Neural progenitor cell (in vitro differentiated cells): ENCODE measurements at regions not wholly inside any gene's neighbourhood (a gene's known extent, or its start where the extent isn't known, plus 50 kb on each side); places are given as distances from the start of the nearest gene placed in this dataset.

Experiments used
- DNase-seq: peaks from one replicate; pipeline ENCODE4 v3.0.0-alpha.2; 2016; ENCODE audit warnings: low spot score
- H2AFZ ChIP-seq: fragments of 200-600 bp; sonication (generic); replicated peaks from 2 replicates; pipeline ENCODE4 v1.6.1; 2016; ENCODE audit warnings: antibody characterized with exemption
- H3F3A ChIP-seq: fragments of 200-600 bp; sonication (generic); 2 replicates; pipeline ENCODE4 v1.6.1; 2016; ENCODE audit warnings: antibody characterized with exemption, low read depth
- H3K27ac ChIP-seq: fragments of 200-600 bp; sonication (generic); 2 replicates; pipeline ENCODE4 v1.5.1; 2016; ENCODE audit warnings: mild to moderate bottlenecking
- H3K27me3 ChIP-seq: fragments of 200-600 bp; sonication (generic); 2 replicates; pipeline ENCODE4 v1.6.1; 2016; ENCODE audit warnings: mild to moderate bottlenecking, moderate library complexity
- H3K36me3 ChIP-seq: fragments of 200-600 bp; sonication (generic); 2 replicates; pipeline ENCODE4 v1.5.1; 2016
- H3K4me1 ChIP-seq: fragments of 200-600 bp; sonication (generic); 2 replicates; pipeline ENCODE4 v1.6.1; 2016; ENCODE audit warnings: mixed run types
- H3K4me2 ChIP-seq: fragments of 200-600 bp; sonication (generic); 2 replicates; pipeline ENCODE4 v1.6.1; 2016
- H3K4me3 ChIP-seq: fragments of 200-600 bp; sonication (generic); 2 replicates; pipeline ENCODE4 v1.5.1; 2016
- H3K79me2 ChIP-seq: fragments of 200-600 bp; sonication (generic); 2 replicates; pipeline ENCODE4 v1.6.1; 2016; ENCODE audit warnings: low read depth
- H3K9ac ChIP-seq: fragments of 200-600 bp; sonication (generic); 2 replicates; pipeline ENCODE4 v1.6.1; 2016
- H3K9me3 ChIP-seq: fragments of 200-600 bp; sonication (generic); 2 replicates; pipeline ENCODE4 v1.5.1; 2016; ENCODE audit warnings: low read depth
- H4K20me1 ChIP-seq: fragments of 200-600 bp; sonication (generic); 2 replicates; pipeline ENCODE4 v1.6.1; 2016; ENCODE audit warnings: low read depth
- H3K27ac Mint-ChIP-seq: 3 replicates; pipeline ENCODE4 v1.8.0; 2021; ENCODE audit warnings: mixed read lengths
- H3K27me3 Mint-ChIP-seq: 2 replicates; pipeline ENCODE4 v1.8.0; 2022; ENCODE audit warnings: low read depth, mild to moderate bottlenecking, inconsistent platforms, moderate library complexity, mixed read lengths; ENCODE audit not compliant: insufficient read depth
- H3K36me3 Mint-ChIP-seq: 3 replicates; pipeline ENCODE4 v1.8.0; 2021; ENCODE audit warnings: mixed read lengths
- H3K4me1 Mint-ChIP-seq: 3 replicates; pipeline ENCODE4 v1.8.0; 2021; ENCODE audit warnings: mixed read lengths
- H3K4me3 Mint-ChIP-seq: 3 replicates; pipeline ENCODE4 v1.8.0; 2021; ENCODE audit warnings: mild to moderate bottlenecking, moderate library complexity, mixed read lengths
- H3K9me3 Mint-ChIP-seq: 3 replicates; pipeline ENCODE4 v1.8.0; 2020; ENCODE audit warnings: mixed read lengths
- CTCF ChIP-seq: fragments of 200-600 bp; sonication (generic); IDR thresholded peaks from 2 replicates; pipeline ENCODE4 v1.5.1; 2017; ENCODE audit warnings: antibody characterized with exemption, mild to moderate bottlenecking
- EZH2 ChIP-seq: fragments of 200-600 bp; sonication (generic); IDR thresholded peaks from 2 replicates; pipeline ENCODE4 v1.6.1; 2017; ENCODE audit warnings: antibody characterized with exemption, mild to moderate bottlenecking, moderate library complexity
- EZH2phosphoT487 ChIP-seq: fragments of 200-600 bp; sonication (generic); IDR thresholded peaks from 2 replicates; pipeline ENCODE4 v1.6.1; 2017; ENCODE audit warnings: antibody characterized with exemption

GRCh38 chr10:108180878-108181277 lies 1016.4 kb upstream of the SORCS1 start:
- TF ChIP-seq EZH2phosphoT487 (no peak), CTCF (no peak), EZH2 (no peak)
- no peaks in the 10 kb centered on the region for H3F3A ChIP-seq
- no peaks in the 10 kb centered on the region for H3K36me3 ChIP-seq
- H2AFZ ChIP-seq, result peak overlapping the region; percentile 36
- H3K27ac ChIP-seq, result no peak overlapping the region
- Mint-ChIP-seq H3K27me3 (no peaks in the 10 kb centered on the region), H3K4me1 (no peaks in the 10 kb centered on the region), H3K36me3 (no peaks in the 10 kb centered on the region), H3K9me3 (no peaks in the 10 kb centered on the region), H3K27ac (no peak overlapping the region), H3K4me3 (no peak overlapping the region)
- no peaks in the 10 kb centered on the region for H4K20me1 ChIP-seq
- H3K79me2 ChIP-seq, result no peaks in the 10 kb centered on the region
- H3K9ac ChIP-seq, result no peak overlapping the region
- DNase-seq, result no peak
- no peaks in the 10 kb centered on the region for H3K9me3 ChIP-seq
- no peak overlapping the region for H3K4me2 ChIP-seq
- no peaks in the 10 kb centered on the region for H3K27me3 ChIP-seq
- no peak overlapping the region for H3K4me3 ChIP-seq
- no peaks in the 10 kb centered on the region for H3K4me1 ChIP-seq

GRCh38 chr10:108169846-108170245 lies 1005.3 kb upstream of the SORCS1 start:
- H3K79me2 ChIP-seq, result no peaks in the 10 kb centered on the region
- no peak overlapping the region for H3K27ac Mint-ChIP-seq
- no peaks in the 10 kb centered on the region for H3F3A ChIP-seq
- H3K36me3 ChIP-seq, result no peaks in the 10 kb centered on the region
- H3K9ac ChIP-seq, result no peak overlapping the region
- no peak overlapping the region for H3K4me3 Mint-ChIP-seq
- no peak overlapping the region for H3K4me3 ChIP-seq
- no peaks in the 10 kb centered on the region for H3K4me1 ChIP-seq
- no peak for DNase-seq
- no peaks in the 10 kb centered on the region for H4K20me1 ChIP-seq
- no peak overlapping the region for H3K4me2 ChIP-seq
- H3K27ac ChIP-seq, result no peak overlapping the region
- TF ChIP-seq CTCF (no peak), EZH2phosphoT487 (no peak), EZH2 (no peak)
- no peaks in the 10 kb centered on the region for H3K9me3 Mint-ChIP-seq
- H3K36me3 Mint-ChIP-seq, result no peaks in the 10 kb centered on the region
- H3K27me3 ChIP-seq, result no peaks in the 10 kb centered on the region
- H3K27me3 Mint-ChIP-seq, result peaks cover 2% of the 10 kb centered on the region
- H3K4me1 Mint-ChIP-seq, result peaks cover under 1% of the 10 kb centered on the region
- H2AFZ ChIP-seq, result no peak overlapping the region
- H3K9me3 ChIP-seq, result no peaks in the 10 kb centered on the region

GRCh38 chr10:108167766-108168165 lies 1003.3 kb upstream of the SORCS1 start:
- Histone ChIP-seq H3K27ac (no peak overlapping the region), H3K4me2 (no peak overlapping the region), H3K4me1 (no peaks in the 10 kb centered on the region), H2AFZ (no peak overlapping the region), H3K79me2 (no peaks in the 10 kb centered on the region), H3F3A (no peaks in the 10 kb centered on the region), H3K4me3 (no peak overlapping the region), H3K9ac (no peak overlapping the region), H3K36me3 (no peaks in the 10 kb centered on the region), H3K9me3 (no peaks in the 10 kb centered on the region), H3K27me3 (no peaks in the 10 kb centered on the region), H4K20me1 (no peaks in the 10 kb centered on the region)
- no peak for DNase-seq
- TF ChIP-seq CTCF (no peak), EZH2phosphoT487 (no peak), EZH2 (no peak)
- Mint-ChIP-seq H3K27me3 (peaks cover 2% of the 10 kb centered on the region), H3K4me3 (no peak overlapping the region), H3K27ac (no peak overlapping the region), H3K9me3 (no peaks in the 10 kb centered on the region), H3K36me3 (no peaks in the 10 kb centered on the region), H3K4me1 (no peaks in the 10 kb centered on the region)

GRCh38 chr10:108166401-108166800 lies 1001.9 kb upstream of the SORCS1 start:
- Mint-ChIP-seq H3K36me3 (no peaks in the 10 kb centered on the region), H3K9me3 (no peaks in the 10 kb centered on the region), H3K27ac (no peak overlapping the region), H3K4me3 (no peak overlapping the region), H3K27me3 (no peaks in the 10 kb centered on the region), H3K4me1 (no peaks in the 10 kb centered on the region)
- no peaks in the 10 kb centered on the region for H3K36me3 ChIP-seq
- H4K20me1 ChIP-seq, result no peaks in the 10 kb centered on the region
- H3K9me3 ChIP-seq, result no peaks in the 10 kb centered on the region
- H3K4me2 ChIP-seq, result no peak overlapping the region
- no peak overlapping the region for H2AFZ ChIP-seq
- H3K27ac ChIP-seq, result no peak overlapping the region
- no peaks in the 10 kb centered on the region for H3F3A ChIP-seq
- H3K4me3 ChIP-seq, result no peak overlapping the region
- no peak for DNase-seq
- no peak overlapping the region for H3K9ac ChIP-seq
- no peaks in the 10 kb centered on the region for H3K4me1 ChIP-seq
- TF ChIP-seq CTCF (no peak), EZH2phosphoT487 (no peak), EZH2 (no peak)
- no peaks in the 10 kb centered on the region for H3K27me3 ChIP-seq
- no peaks in the 10 kb centered on the region for H3K79me2 ChIP-seq
